Mesothelial cell of epicardium (in vitro differentiated cells): ENCODE measurements at regions not wholly inside any gene's neighbourhood (a gene's known extent, or its start where the extent isn't known, plus 50 kb on each side); places are given as distances from the start of the nearest gene placed in this dataset.

Experiments used
- DNase-seq, 2 experiments: peaks; one replicate each; pipeline ENCODE4 v3.0.0; 2021; ENCODE audit warnings: low spot score in 2 of 2; ENCODE audit not compliant: unreplicated experiment in 2 of 2
- H3K27ac Mint-ChIP-seq: 2 replicates; pipeline ENCODE4 v1.8.0; 2021; ENCODE audit warnings: mixed read lengths
- H3K27me3 Mint-ChIP-seq: 2 replicates; pipeline ENCODE4 v1.8.0; 2021; ENCODE audit warnings: low read depth, mixed read lengths
- H3K36me3 Mint-ChIP-seq: 2 replicates; pipeline ENCODE4 v1.8.0; 2021; ENCODE audit warnings: mixed read lengths
- H3K4me1 Mint-ChIP-seq: 2 replicates; pipeline ENCODE4 v1.8.0; 2021; ENCODE audit warnings: mixed read lengths
- H3K4me3 Mint-ChIP-seq: 2 replicates; pipeline ENCODE4 v1.8.0; 2021; ENCODE audit warnings: mild to moderate bottlenecking, moderate library complexity, mixed read lengths
- H3K9me3 Mint-ChIP-seq: 2 replicates; pipeline ENCODE4 v1.8.0; 2021; ENCODE audit warnings: mixed read lengths
- TF ChIP-seq, protein P1 (sequence below): fragments of 200-600 bp; sonication (generic); IDR thresholded peaks from one replicate; pipeline ENCODE4 v1.5.0; 2021; ENCODE audit warnings: antibody characterized with exemption; ENCODE audit not compliant: unreplicated experiment

DNA sequence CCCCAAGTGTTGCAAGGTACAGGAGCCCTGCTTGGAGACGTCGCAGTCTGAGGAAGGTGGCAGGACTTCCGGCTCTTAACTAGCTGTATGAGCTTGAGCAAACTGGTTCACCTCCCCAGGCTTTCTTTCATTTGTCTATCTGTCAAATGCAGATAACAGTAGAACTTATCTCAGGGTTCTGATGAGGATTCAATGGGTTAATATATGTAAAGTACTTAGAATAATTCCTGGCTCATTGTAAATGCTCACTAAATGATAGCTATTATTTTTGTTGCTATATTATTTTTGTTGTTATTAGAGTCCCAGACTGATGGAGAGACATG is 108.5 kb upstream of the IPO9 start:
- peaks cover 45% of the 10 kb centered on the region for H3K4me1 Mint-ChIP-seq

DNA sequence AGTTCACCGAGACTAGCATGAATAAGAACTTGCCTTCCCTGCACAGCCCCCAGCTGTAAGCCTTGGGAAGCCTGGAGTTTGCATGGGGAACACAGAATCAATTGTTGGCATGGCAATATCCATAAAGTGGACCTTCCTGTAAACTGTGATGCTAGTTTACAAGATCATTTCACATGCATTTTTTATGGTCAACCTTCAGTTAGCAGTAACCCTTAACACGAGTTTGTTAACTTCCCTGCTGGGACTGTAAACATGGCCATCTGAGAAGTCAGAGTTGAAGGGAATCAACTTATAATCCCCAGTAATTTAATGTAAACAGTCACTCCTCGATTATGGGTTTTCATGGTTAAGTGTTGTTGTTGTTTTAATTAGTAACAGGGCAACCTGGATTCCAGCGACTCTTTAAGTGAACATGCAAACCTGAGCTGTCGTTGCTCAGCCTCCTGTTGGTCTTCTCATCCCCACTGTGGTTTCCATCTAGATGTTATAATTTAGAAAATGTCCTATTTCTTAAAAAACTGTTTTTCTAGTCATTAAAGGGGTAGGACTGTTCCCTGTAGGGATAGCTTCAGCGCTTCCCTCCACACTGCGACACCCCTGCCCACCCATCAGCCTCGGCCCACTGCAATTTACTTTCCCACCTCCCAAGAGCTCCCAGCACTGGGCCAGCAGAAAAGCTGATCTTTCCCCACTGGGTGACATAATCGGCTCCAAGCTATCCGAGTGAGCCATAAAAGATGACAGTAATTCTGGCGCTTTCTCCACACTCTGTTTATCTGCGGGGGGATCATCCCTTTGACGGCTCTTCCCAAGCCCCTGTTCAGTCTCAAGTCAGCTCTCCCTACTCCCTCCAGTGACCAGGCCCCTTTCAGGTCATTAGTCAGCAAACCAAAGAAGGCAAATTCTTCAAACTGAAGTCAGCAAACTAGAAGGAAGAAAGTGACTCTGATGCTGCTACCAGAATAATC is 107.6 kb upstream of the IPO9 start:
- H3K36me3 Mint-ChIP-seq, result peaks cover 13% of the 10 kb centered on the region
- H3K4me3 Mint-ChIP-seq, result no peak overlapping the region
- no peaks in the 10 kb centered on the region for H3K27me3 Mint-ChIP-seq
- H3K9me3 Mint-ChIP-seq, result no peaks in the 10 kb centered on the region
- peaks cover 45% of the 10 kb centered on the region for H3K4me1 Mint-ChIP-seq
- H3K27ac Mint-ChIP-seq, result peak overlapping the region; percentile 33
- TF ChIP-seq, protein P1, sequence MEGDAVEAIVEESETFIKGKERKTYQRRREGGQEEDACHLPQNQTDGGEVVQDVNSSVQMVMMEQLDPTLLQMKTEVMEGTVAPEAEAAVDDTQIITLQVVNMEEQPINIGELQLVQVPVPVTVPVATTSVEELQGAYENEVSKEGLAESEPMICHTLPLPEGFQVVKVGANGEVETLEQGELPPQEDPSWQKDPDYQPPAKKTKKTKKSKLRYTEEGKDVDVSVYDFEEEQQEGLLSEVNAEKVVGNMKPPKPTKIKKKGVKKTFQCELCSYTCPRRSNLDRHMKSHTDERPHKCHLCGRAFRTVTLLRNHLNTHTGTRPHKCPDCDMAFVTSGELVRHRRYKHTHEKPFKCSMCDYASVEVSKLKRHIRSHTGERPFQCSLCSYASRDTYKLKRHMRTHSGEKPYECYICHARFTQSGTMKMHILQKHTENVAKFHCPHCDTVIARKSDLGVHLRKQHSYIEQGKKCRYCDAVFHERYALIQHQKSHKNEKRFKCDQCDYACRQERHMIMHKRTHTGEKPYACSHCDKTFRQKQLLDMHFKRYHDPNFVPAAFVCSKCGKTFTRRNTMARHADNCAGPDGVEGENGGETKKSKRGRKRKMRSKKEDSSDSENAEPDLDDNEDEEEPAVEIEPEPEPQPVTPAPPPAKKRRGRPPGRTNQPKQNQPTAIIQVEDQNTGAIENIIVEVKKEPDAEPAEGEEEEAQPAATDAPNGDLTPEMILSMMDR, result no peak
- no peak for DNase-seq

More for the DNA sequence above, 108.5 kb upstream of the IPO9 start:
- no peak for DNase-seq
- Mint-ChIP-seq H3K27me3 (no peaks in the 10 kb centered on the region), H3K27ac (peak overlapping the region; percentile 75), H3K36me3 (peaks cover 13% of the 10 kb centered on the region), H3K9me3 (no peaks in the 10 kb centered on the region), H3K4me3 (no peak overlapping the region)
- TF ChIP-seq, protein P1, result no peak

DNA sequence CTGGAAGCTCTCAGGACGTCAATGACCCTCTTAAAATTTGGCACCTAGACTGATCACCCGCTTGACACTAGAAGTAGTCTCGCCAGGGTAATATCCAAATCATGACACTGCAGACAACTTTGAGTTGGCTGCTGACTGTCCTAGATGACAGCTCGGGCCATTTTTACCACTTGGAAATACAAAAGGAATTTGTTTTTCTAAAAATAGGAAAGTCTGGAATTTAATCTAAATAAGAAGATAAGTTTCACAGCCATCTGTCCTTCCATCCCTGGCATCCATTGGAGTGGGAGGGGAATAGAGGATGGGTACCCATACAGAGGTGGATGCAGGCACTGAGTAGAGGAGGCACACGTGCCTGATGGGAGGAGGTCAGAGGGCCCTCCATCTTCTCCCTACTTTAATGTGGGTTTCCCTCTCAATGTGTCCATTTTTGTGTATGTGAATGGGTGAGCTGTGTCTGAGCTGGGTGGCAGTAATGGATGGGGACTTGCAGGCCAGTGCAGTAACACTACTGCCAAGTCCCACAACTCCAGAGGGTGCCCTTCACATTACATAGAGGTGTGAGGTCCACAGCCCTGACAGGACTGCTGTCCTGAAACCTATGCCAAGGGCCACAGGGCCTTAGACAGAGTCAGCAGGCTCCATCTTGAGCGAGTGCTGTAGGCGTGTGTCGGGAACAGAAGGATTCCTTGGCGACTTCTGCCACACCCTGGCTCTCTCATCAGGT is 104.8 kb upstream of the IPO9 start:
- H3K36me3 Mint-ChIP-seq, result peaks cover 2% of the 10 kb centered on the region
- H3K27me3 Mint-ChIP-seq, result no peaks in the 10 kb centered on the region
- TF ChIP-seq, protein P1, result no peak
- H3K4me1 Mint-ChIP-seq, result peaks cover 53% of the 10 kb centered on the region
- no peak overlapping the region for H3K4me3 Mint-ChIP-seq
- no peak for DNase-seq
- no peaks in the 10 kb centered on the region for H3K9me3 Mint-ChIP-seq
- H3K27ac Mint-ChIP-seq, result peak overlapping the region; percentile 92

DNA sequence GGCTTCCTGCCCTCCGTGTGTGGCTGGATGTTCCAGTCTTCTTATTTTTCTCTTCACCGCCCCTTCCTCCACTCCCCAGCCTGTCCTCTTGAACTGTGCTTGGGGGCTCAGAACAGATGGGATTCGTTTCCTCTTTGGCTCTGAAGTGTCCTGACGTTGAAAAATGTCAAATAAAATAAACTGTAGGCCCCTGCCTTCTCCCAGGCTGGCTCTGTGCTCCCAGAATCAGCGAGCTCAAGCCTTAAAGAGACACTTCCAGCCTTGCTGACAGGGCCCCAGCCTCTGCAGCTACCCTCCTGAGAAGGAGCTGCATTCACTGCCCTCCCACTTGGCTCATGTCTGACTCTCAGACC is 104.2 kb upstream of the IPO9 start:
- TF ChIP-seq, protein P1, result no peak
- H3K27ac Mint-ChIP-seq, result peak overlapping the region; percentile 92
- no peak for DNase-seq
- H3K36me3 Mint-ChIP-seq, result no peaks in the 10 kb centered on the region
- no peaks in the 10 kb centered on the region for H3K27me3 Mint-ChIP-seq
- H3K4me3 Mint-ChIP-seq, result no peak overlapping the region
- no peaks in the 10 kb centered on the region for H3K9me3 Mint-ChIP-seq
- H3K4me1 Mint-ChIP-seq, result peaks cover 49% of the 10 kb centered on the region

DNA sequence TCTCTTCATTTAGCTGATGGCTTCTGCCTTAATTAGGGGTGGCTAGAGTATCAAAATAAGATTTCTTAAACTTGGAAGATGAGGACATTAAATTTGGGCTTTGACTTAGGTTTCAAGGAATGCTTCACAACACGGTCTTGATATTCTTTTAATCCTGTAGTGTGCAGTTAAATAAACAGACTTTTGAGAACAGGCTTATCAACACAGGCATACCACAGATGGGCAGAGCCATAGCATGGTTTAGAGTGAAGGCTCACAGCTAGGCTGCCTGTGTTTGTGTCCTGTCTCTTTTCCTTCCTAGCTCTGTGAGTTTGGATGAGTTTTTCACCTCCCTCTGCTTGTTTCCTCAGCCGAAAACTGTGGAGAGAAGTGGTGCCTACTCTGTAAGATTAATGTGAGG is 102.3 kb upstream of the IPO9 start:
- no peak for DNase-seq
- no peaks in the 10 kb centered on the region for H3K36me3 Mint-ChIP-seq
- H3K9me3 Mint-ChIP-seq, result no peaks in the 10 kb centered on the region
- H3K27ac Mint-ChIP-seq, result peak overlapping the region; percentile 40
- no peak overlapping the region for H3K4me3 Mint-ChIP-seq
- no peaks in the 10 kb centered on the region for H3K27me3 Mint-ChIP-seq
- TF ChIP-seq, protein P1, result no peak
- peaks cover 33% of the 10 kb centered on the region for H3K4me1 Mint-ChIP-seq
